Mucosa of descending colon (tissue), 3 donors: ENCODE measurements at regions not wholly inside any gene's neighbourhood (a gene's known extent, or its start where the extent isn't known, plus 50 kb on each side); places are given as distances from the start of the nearest gene placed in this dataset.
A peak's percentile ranks its signal among the peaks of the same experiment; 100 is the strongest.

Experiments
- ATAC-seq: fragments of 200-7000 bp; cut with Tn5 transposase; one replicate; pipeline ENCODE4 v1.9.1; 2020; ENCODE audit warnings: mild to moderate bottlenecking, moderate library complexity
- DNase-seq, 3 donors: peaks; one replicate each; pipeline ENCODE4 v3.0.0-alpha.2; 2020
- H3K36me3 ChIP-seq: fragments of 200-600 bp; one replicate; pipeline ENCODE4 v1.8.0; 2021; ENCODE audit warnings: low read depth, mild to moderate bottlenecking
- H3K4me1 ChIP-seq: fragments of 200-600 bp; one replicate; pipeline ENCODE4 v1.8.0; 2021; ENCODE audit warnings: low read depth, mild to moderate bottlenecking
- H3K4me3 ChIP-seq: fragments of 200-600 bp; one replicate; pipeline ENCODE4 v1.8.0; 2021; ENCODE audit warnings: mild to moderate bottlenecking
- H3K9me3 ChIP-seq: fragments of 200-600 bp; one replicate; pipeline ENCODE4 v1.8.0; 2021; ENCODE audit warnings: mild to moderate bottlenecking
- CTCF ChIP-seq: fragments of 200-600 bp; IDR thresholded peaks from one replicate; pipeline ENCODE4 v1.8.0; 2022; ENCODE audit warnings: antibody characterized with exemption, mild to moderate bottlenecking
- intact Hi-C, 2 donors: fragments of 100-400 bp; cut with DNase I in 1 of 2; cut with micrococcal nuclease in 1 of 2; formaldehyde crosslinking; loops; one replicate each; pipeline versions ENCODE4 v1.11.0 to v1.11.1; 2022; cut with DNase I, micrococcal nuclease
- donor health status: DM: no; HTN: no; CAD: no; lungs with moderate emphysema.
- donor health status: DM: no; HTN: no; CAD: no.
- donor health status: DM: no; HTN: yes; CAD: no.

- intact Hi-C loops = no loop called here
- Histone ChIP-seq H3K36me3 (no peaks in the 10 kb centered on the region), H3K4me3 (no peak overlapping the region), H3K4me1 (no peaks in the 10 kb centered on the region), H3K9me3 (no peaks in the 10 kb centered on the region)
- ATAC-seq = no peak
- DNase-seq = no peak
- no peak for TF ChIP-seq CTCF
Observed at GRCh38 chr13:50682966-50683365, 160.5 kb downstream of the DLEU7 start.

GRCh38 chr13:50684366-50684765 lies 159.1 kb downstream of the DLEU7 start:
- no peaks in the 10 kb centered on the region for H3K9me3 ChIP-seq
- DNase-seq (peak in 1 of 3 donors; percentile 26), ATAC-seq (peak; percentile 45)
- H3K4me3 ChIP-seq = no peak overlapping the region
- H3K36me3 ChIP-seq = no peaks in the 10 kb centered on the region
- intact Hi-C loops = no loop called here
- H3K4me1 ChIP-seq = no peaks in the 10 kb centered on the region
- no peak for TF ChIP-seq CTCF

GRCh38 chr13:50685491-50685890 lies 158.0 kb downstream of the DLEU7 start:
- H3K36me3 ChIP-seq = no peaks in the 10 kb centered on the region
- intact Hi-C loops = no loop called here
- peak; percentile 19 for ATAC-seq

GRCh38 chr13:50685956-50686355 lies 157.5 kb downstream of the DLEU7 start:
- ATAC-seq (no peak), DNase-seq (no peak)
- Histone ChIP-seq H3K9me3 (no peaks in the 10 kb centered on the region), H3K4me3 (no peak overlapping the region), H3K4me1 (no peaks in the 10 kb centered on the region), H3K36me3 (no peaks in the 10 kb centered on the region)
- intact Hi-C loops = no loop called here
- no peak for TF ChIP-seq CTCF

More at GRCh38 chr13:50685491-50685890, 158.0 kb downstream of the DLEU7 start:
- Histone ChIP-seq H3K4me1 (no peaks in the 10 kb centered on the region), H3K4me3 (no peak overlapping the region), H3K9me3 (no peaks in the 10 kb centered on the region)
- no peak for TF ChIP-seq CTCF
- peak in 2 of 3 donors; percentile 43 to 63 for DNase-seq

GRCh38 chr13:50686551-50686950 lies 156.9 kb downstream of the DLEU7 start:
- no peak for DNase-seq
- Histone ChIP-seq H3K9me3 (no peaks in the 10 kb centered on the region), H3K36me3 (no peaks in the 10 kb centered on the region), H3K4me3 (no peak overlapping the region), H3K4me1 (no peaks in the 10 kb centered on the region)
- no peak for ATAC-seq
- TF ChIP-seq CTCF = no peak
- intact Hi-C loops = no loop called here

GRCh38 chr13:50687545-50687944 lies 155.9 kb downstream of the DLEU7 start:
- no peaks in the 10 kb centered on the region for H3K36me3 ChIP-seq
- no peak overlapping the region for H3K4me3 ChIP-seq
- TF ChIP-seq CTCF = no peak
- ATAC-seq (no peak), DNase-seq (no peak)
- no peaks in the 10 kb centered on the region for H3K4me1 ChIP-seq
- intact Hi-C loops = no loop called here
- no peaks in the 10 kb centered on the region for H3K9me3 ChIP-seq
